Karpas-422 (cell line): ENCODE measurements at regions not wholly inside any gene's neighbourhood (a gene's known extent, or its start where the extent isn't known, plus 50 kb on each side); places are given as distances from the start of the nearest gene placed in this dataset.

Experiments
- DNase-seq: peaks from one replicate; pipeline ENCODE4 v3.0.0-alpha.2; 2015
- H2AFZ ChIP-seq: fragments of 200-600 bp; sonication (generic); 2 replicates; pipeline ENCODE4 v1.6.1; 2014; ENCODE audit warnings: antibody characterized with exemption, low read length, mixed read lengths
- H3K27ac ChIP-seq: fragments of 200-600 bp; sonication (generic); 2 replicates; pipeline ENCODE4 v1.5.1; 2014; ENCODE audit warnings: mild to moderate bottlenecking, low read length, moderate library complexity
- H3K27me3 ChIP-seq: fragments of 200-600 bp; sonication (generic); 2 replicates; pipeline ENCODE4 v1.6.1; 2014; ENCODE audit warnings: low read length, mixed read lengths
- H3K36me3 ChIP-seq: fragments of 200-600 bp; sonication (generic); 2 replicates; pipeline ENCODE4 v1.6.1; 2014; ENCODE audit warnings: low read length, mixed read lengths; ENCODE audit not compliant: insufficient read depth
- H3K4me1 ChIP-seq: fragments of 200-600 bp; sonication (generic); 2 replicates; pipeline ENCODE4 v1.6.1; 2014; ENCODE audit warnings: mild to moderate bottlenecking, low read length, mixed read lengths
- H3K4me2 ChIP-seq: fragments of 200-600 bp; sonication (generic); 2 replicates; pipeline ENCODE4 v1.6.1; 2014; ENCODE audit warnings: low read length, low read depth, mild to moderate bottlenecking; ENCODE audit not compliant: poor library complexity, severe bottlenecking
- H3K4me3 ChIP-seq: fragments of 200-600 bp; sonication (generic); 2 replicates; pipeline ENCODE4 v1.5.1; 2014; ENCODE audit warnings: mild to moderate bottlenecking, antibody characterized with exemption, low read length, mixed read lengths
- H3K79me2 ChIP-seq: fragments of 200-600 bp; sonication (generic); 2 replicates; pipeline ENCODE4 v1.6.1; 2014; ENCODE audit warnings: mild to moderate bottlenecking, low read length, mixed read lengths
- H3K9ac ChIP-seq: fragments of 200-600 bp; sonication (generic); 2 replicates; pipeline ENCODE4 v1.6.0; 2014; ENCODE audit warnings: low read length
- H3K9me2 ChIP-seq: fragments of 200-600 bp; sonication (generic), shearing (Covaris generic); replicated peaks from 2 replicates; pipeline ENCODE4 v1.6.0; 2014; ENCODE audit warnings: mild to moderate bottlenecking, low read length, moderate library complexity; ENCODE audit not compliant: insufficient read depth
- H3K9me3 ChIP-seq: fragments of 300-700, 200-600 bp; sonication (generic); 2 replicates; pipeline ENCODE4 v1.6.1; 2014; ENCODE audit warnings: low read length, mixed read lengths
- H4K20me1 ChIP-seq: fragments of 200-600 bp; sonication (generic); 2 replicates; pipeline ENCODE4 v1.6.1; 2014; ENCODE audit warnings: mild to moderate bottlenecking, antibody characterized with exemption, low read length, low read depth; ENCODE audit not compliant: insufficient read depth

- Histone ChIP-seq H3K9me3 (no peaks in the 10 kb centered on the region), H3K36me3 (no peaks in the 10 kb centered on the region), H3K79me2 (no peaks in the 10 kb centered on the region), H3K27ac (no peak overlapping the region), H2AFZ (no peak overlapping the region), H3K9ac (no peak overlapping the region), H3K4me2 (no peak overlapping the region), H3K9me2 (no peaks in the 10 kb centered on the region), H3K4me3 (no peak overlapping the region), H3K27me3 (no peaks in the 10 kb centered on the region), H4K20me1 (no peaks in the 10 kb centered on the region), H3K4me1 (peaks cover 31% of the 10 kb centered on the region)
- no peak for DNase-seq
Measured at GRCh38 chr3:166556955-166557354, 719.7 kb upstream of the BCHE start.

GRCh38 chr3:166554023-166554422 lies 716.8 kb upstream of the BCHE start:
- H3K27ac ChIP-seq, result no peak overlapping the region

GRCh38 chr3:166533740-166534139 lies 696.5 kb upstream of the BCHE start:
- H3K36me3 ChIP-seq, result no peaks in the 10 kb centered on the region
- DNase-seq, result no peak
- no peaks in the 10 kb centered on the region for H4K20me1 ChIP-seq
- no peak overlapping the region for H2AFZ ChIP-seq
- no peak overlapping the region for H3K27ac ChIP-seq
- H3K27me3 ChIP-seq, result no peaks in the 10 kb centered on the region
- H3K79me2 ChIP-seq, result no peaks in the 10 kb centered on the region
- H3K4me3 ChIP-seq, result no peak overlapping the region
- no peak overlapping the region for H3K9ac ChIP-seq
- H3K4me1 ChIP-seq, result no peaks in the 10 kb centered on the region
- H3K9me3 ChIP-seq, result peaks cover 4% of the 10 kb centered on the region
- H3K4me2 ChIP-seq, result no peak overlapping the region
- no peaks in the 10 kb centered on the region; the same call in 1 of the 2 replicates for H3K9me2 ChIP-seq

More at GRCh38 chr3:166554023-166554422, 716.8 kb upstream of the BCHE start:
- peak overlapping the region; percentile 94 for H2AFZ ChIP-seq
- H4K20me1 ChIP-seq, result no peaks in the 10 kb centered on the region
- H3K9ac ChIP-seq, result no peak overlapping the region
- peak; percentile 50 for DNase-seq
- 0 out of 2 replicates have a peak overlapping the region, but pooled peaks have one; percentile 19 for H3K4me3 ChIP-seq
- H3K79me2 ChIP-seq, result no peaks in the 10 kb centered on the region
- peak overlapping the region; percentile 53 for H3K4me2 ChIP-seq
- no peaks in the 10 kb centered on the region for H3K27me3 ChIP-seq
- H3K36me3 ChIP-seq, result no peaks in the 10 kb centered on the region
- H3K9me3 ChIP-seq, result no peaks in the 10 kb centered on the region
- peaks cover 22% of the 10 kb centered on the region for H3K4me1 ChIP-seq
- H3K9me2 ChIP-seq, result no peaks in the 10 kb centered on the region

GRCh38 chr3:166531730-166532129 lies 694.5 kb upstream of the BCHE start:
- Histone ChIP-seq H2AFZ (no peak overlapping the region), H3K4me2 (no peak overlapping the region), H3K4me3 (no peak overlapping the region), H4K20me1 (no peaks in the 10 kb centered on the region), H3K4me1 (no peaks in the 10 kb centered on the region), H3K36me3 (no peaks in the 10 kb centered on the region), H3K27ac (no peak overlapping the region), H3K9me2 (no peaks in the 10 kb centered on the region; the same call in 1 of the 2 replicates), H3K79me2 (no peaks in the 10 kb centered on the region), H3K27me3 (no peaks in the 10 kb centered on the region), H3K9ac (no peak overlapping the region), H3K9me3 (peaks cover 4% of the 10 kb centered on the region)
- no peak for DNase-seq

GRCh38 chr3:166527325-166527724 lies 690.1 kb upstream of the BCHE start:
- no peak overlapping the region for H3K4me2 ChIP-seq
- no peaks in the 10 kb centered on the region; the same call in 1 of the 2 replicates for H3K9me2 ChIP-seq
- no peaks in the 10 kb centered on the region for H3K36me3 ChIP-seq
- H3K4me3 ChIP-seq, result no peak overlapping the region
- no peak for DNase-seq
- no peaks in the 10 kb centered on the region for H4K20me1 ChIP-seq
- no peak overlapping the region for H3K27ac ChIP-seq
- peaks cover 4% of the 10 kb centered on the region for H3K9me3 ChIP-seq
- H3K4me1 ChIP-seq, result no peaks in the 10 kb centered on the region
- no peak overlapping the region for H3K9ac ChIP-seq
- no peaks in the 10 kb centered on the region for H3K27me3 ChIP-seq
- H2AFZ ChIP-seq, result no peak overlapping the region
- H3K79me2 ChIP-seq, result no peaks in the 10 kb centered on the region

- Histone ChIP-seq H3K4me2 (no peak overlapping the region), H3K79me2 (no peaks in the 10 kb centered on the region), H2AFZ (no peak overlapping the region)
Measured at GRCh38 chr3:166526881-166527280, 689.7 kb upstream of the BCHE start.

GRCh38 chr3:166522017-166522416 lies 684.8 kb upstream of the BCHE start:
- no peak overlapping the region for H2AFZ ChIP-seq
- peaks cover 4% of the 10 kb centered on the region; the same call in 1 of the 2 replicates for H3K9me3 ChIP-seq
- no peak overlapping the region for H3K9ac ChIP-seq
- H3K4me1 ChIP-seq, result no peaks in the 10 kb centered on the region
- no peak overlapping the region for H3K4me3 ChIP-seq
- no peak overlapping the region for H3K4me2 ChIP-seq
- H3K27me3 ChIP-seq, result no peaks in the 10 kb centered on the region
- H3K79me2 ChIP-seq, result no peaks in the 10 kb centered on the region
- no peaks in the 10 kb centered on the region for H3K36me3 ChIP-seq
- H3K27ac ChIP-seq, result no peak overlapping the region
- no peaks in the 10 kb centered on the region for H4K20me1 ChIP-seq
- no peak for DNase-seq
- H3K9me2 ChIP-seq, result no peaks in the 10 kb centered on the region

More at GRCh38 chr3:166526881-166527280, 689.7 kb upstream of the BCHE start:
- Histone ChIP-seq H3K9ac (no peak overlapping the region), H3K27ac (no peak overlapping the region), H4K20me1 (no peaks in the 10 kb centered on the region), H3K36me3 (no peaks in the 10 kb centered on the region), H3K9me2 (no peaks in the 10 kb centered on the region; the same call in 1 of the 2 replicates), H3K27me3 (no peaks in the 10 kb centered on the region), H3K4me1 (no peaks in the 10 kb centered on the region), H3K4me3 (no peak overlapping the region), H3K9me3 (peaks cover 2% of the 10 kb centered on the region)
- no peak for DNase-seq

GRCh38 chr3:166519443-166519842 lies 682.2 kb upstream of the BCHE start:
- Histone ChIP-seq H3K36me3 (no peaks in the 10 kb centered on the region), H3K9ac (no peak overlapping the region), H3K4me3 (no peak overlapping the region), H3K4me1 (no peaks in the 10 kb centered on the region), H3K27ac (no peak overlapping the region), H3K27me3 (no peaks in the 10 kb centered on the region), H3K9me3 (peaks cover 4% of the 10 kb centered on the region; the same call in 1 of the 2 replicates), H4K20me1 (no peaks in the 10 kb centered on the region), H2AFZ (no peak overlapping the region), H3K9me2 (no peaks in the 10 kb centered on the region), H3K4me2 (no peak overlapping the region), H3K79me2 (no peaks in the 10 kb centered on the region)
- no peak for DNase-seq
